Skeletal muscle tissue (tissue), 3 donors: ENCODE measurements at regions not wholly inside any gene's neighbourhood (a gene's known extent, or its start where the extent isn't known, plus 50 kb on each side); places are given as distances from the start of the nearest gene placed in this dataset.

Source experiments
- H3K27ac ChIP-seq: one replicate; pipeline ENCODE4 v1.7.0; 2013; ENCODE audit warnings: mild to moderate bottlenecking, low read depth, low read length, inconsistent platforms
- H3K27me3 ChIP-seq, 3 donors: one replicate each; pipeline ENCODE4 v1.7.0; 2013; ENCODE audit warnings: low read length in 3 of 3; ENCODE audit not compliant: control insufficient read depth in 3 of 3, insufficient read depth in 3 of 3
- H3K36me3 ChIP-seq, 3 donors: one replicate each; pipeline ENCODE4 v1.7.0; 2013; ENCODE audit warnings: low read length in 3 of 3; ENCODE audit not compliant: control insufficient read depth in 3 of 3, insufficient read depth in 3 of 3
- H3K4me1 ChIP-seq, 3 donors: one replicate each; pipeline ENCODE4 v1.7.0; 2013; ENCODE audit warnings: low read length in 3 of 3, mild to moderate bottlenecking in 3 of 3; ENCODE audit not compliant: control insufficient read depth in 3 of 3, insufficient read depth in 3 of 3
- H3K4me3 ChIP-seq, 3 donors: one replicate each; pipeline ENCODE4 v1.7.0; 2013; ENCODE audit warnings: low read length in 3 of 3
- H3K9ac ChIP-seq, 3 donors: one replicate each; pipeline ENCODE4 v1.7.0; 2013; ENCODE audit warnings: low read length in 3 of 3, mild to moderate bottlenecking in 3 of 3, moderate library complexity in 2 of 3, low read depth in 1 of 3
- H3K9me3 ChIP-seq, 3 donors: one replicate each; pipeline ENCODE4 v1.7.0; 2013; ENCODE audit warnings: low read length in 3 of 3; ENCODE audit not compliant: control insufficient read depth in 3 of 3
- donor health status: Osteomylitis.

- no peaks in the 10 kb centered on the region for H3K9me3 ChIP-seq
- no peaks in the 10 kb centered on the region for H3K27me3 ChIP-seq
- no peak overlapping the region for H3K27ac ChIP-seq
- no peak overlapping the region for H3K9ac ChIP-seq
- no peak overlapping the region for H3K4me3 ChIP-seq
- H3K4me1 ChIP-seq, result peaks cover 46 to 64% (median 51%) of the 10 kb centered on the region in 3 donors
- no peaks in the 10 kb centered on the region for H3K36me3 ChIP-seq
These were observed 58.0 kb downstream of the PITPNM2 start for GRCh38 chr12:123092866-123093265.

- peaks cover 35 to 52% (median 41%) of the 10 kb centered on the region in 3 donors for H3K4me1 ChIP-seq
- no peaks in the 10 kb centered on the region for H3K9me3 ChIP-seq
- H3K9ac ChIP-seq, result no peak overlapping the region
- no peak overlapping the region for H3K4me3 ChIP-seq
- no peaks in the 10 kb centered on the region for H3K36me3 ChIP-seq
- H3K27me3 ChIP-seq, result no peaks in the 10 kb centered on the region
- H3K27ac ChIP-seq, result no peak overlapping the region
These were observed 59.4 kb downstream of the PITPNM2 start for GRCh38 chr12:123091230-123092150.

- Histone ChIP-seq H3K9ac (no peak overlapping the region), H3K36me3 (no peaks in the 10 kb centered on the region), H3K4me1 (peaks cover 24 to 50% (median 37%) of the 10 kb centered on the region in 3 donors), H3K9me3 (no peaks in the 10 kb centered on the region), H3K27me3 (no peaks in the 10 kb centered on the region), H3K4me3 (no peak overlapping the region), H3K27ac (no peak overlapping the region)
These were observed 61.1 kb downstream of the PITPNM2 start for GRCh38 chr12:123089631-123090353.

GRCh38 chr12:123089140-123089539 is 61.8 kb downstream of the PITPNM2 start:
- H3K36me3 ChIP-seq, result no peaks in the 10 kb centered on the region
- H3K9me3 ChIP-seq, result no peaks in the 10 kb centered on the region
- no peak overlapping the region for H3K9ac ChIP-seq
- no peak overlapping the region for H3K4me3 ChIP-seq
- no peak overlapping the region for H3K27ac ChIP-seq
- H3K4me1 ChIP-seq, result peaks cover 18 to 48% (median 36%) of the 10 kb centered on the region in 3 donors
- H3K27me3 ChIP-seq, result no peaks in the 10 kb centered on the region

GRCh38 chr12:123085730-123086487 is 65.0 kb downstream of the PITPNM2 start:
- Histone ChIP-seq H3K4me1 (peaks cover 15 to 38% (median 36%) of the 10 kb centered on the region in 3 donors), H3K4me3 (no peak overlapping the region), H3K9me3 (no peaks in the 10 kb centered on the region), H3K9ac (peak overlapping the region in 1 of 3 donors; percentile 33), H3K36me3 (no peaks in the 10 kb centered on the region), H3K27ac (no peak overlapping the region), H3K27me3 (no peaks in the 10 kb centered on the region)

GRCh38 chr12:123085066-123085465 is 65.8 kb downstream of the PITPNM2 start:
- Histone ChIP-seq H3K27ac (peak overlapping the region; percentile 45), H3K4me3 (no peak overlapping the region), H3K9ac (no peak overlapping the region), H3K27me3 (no peaks in the 10 kb centered on the region), H3K4me1 (peaks cover 15 to 38% (median 36%) of the 10 kb centered on the region in 3 donors), H3K9me3 (no peaks in the 10 kb centered on the region), H3K36me3 (no peaks in the 10 kb centered on the region)

GRCh38 chr12:123083661-123084571 is 67.0 kb downstream of the PITPNM2 start:
- Histone ChIP-seq H3K9ac (peak overlapping the region; percentile 40 to 71 (median 57)), H3K27me3 (no peaks in the 10 kb centered on the region), H3K27ac (peak overlapping the region; percentile 45), H3K4me1 (peaks cover 15 to 35% (median 30%) of the 10 kb centered on the region in 3 donors), H3K36me3 (no peaks in the 10 kb centered on the region), H3K9me3 (no peaks in the 10 kb centered on the region), H3K4me3 (peak overlapping the region in 1 of 3 donors; percentile 41)

GRCh38 chr12:123080634-123081033 is 70.3 kb downstream of the PITPNM2 start:
- Histone ChIP-seq H3K36me3 (no peaks in the 10 kb centered on the region), H3K27me3 (no peaks in the 10 kb centered on the region), H3K9ac (no peak overlapping the region), H3K4me1 (peaks cover 31 to 49% (median 44%) of the 10 kb centered on the region in 3 donors), H3K27ac (no peak overlapping the region), H3K9me3 (no peaks in the 10 kb centered on the region), H3K4me3 (no peak overlapping the region)
